H1 (cell line): ENCODE measurements at regions not wholly inside any gene's neighbourhood (a gene's known extent, or its start where the extent isn't known, plus 50 kb on each side); places are given as distances from the start of the nearest gene placed in this dataset.

Experiments used
- CBX5 ChIP-seq: fragments of 300-800, 300-1000 bp; sonication (generic); IDR thresholded peaks from 2 replicates; pipeline ENCODE4 v1.7.1; 2016; ENCODE audit warnings: antibody characterized with exemption, low read length, low read depth
- CEBPB ChIP-seq: IDR thresholded peaks from 2 replicates; pipeline ENCODE4 v1.6.1; 2012; ENCODE audit warnings: low read depth, low read length
- CREB1 ChIP-seq: IDR thresholded peaks from 2 replicates; pipeline ENCODE4 v1.6.1; 2012; ENCODE audit warnings: inconsistent platforms
- CTBP2 ChIP-seq: IDR thresholded peaks from 2 replicates; pipeline ENCODE4 v1.7.0; 2011; ENCODE audit warnings: borderline replicate concordance, mild to moderate bottlenecking, moderate library complexity, mixed read lengths, low read length; ENCODE audit not compliant: insufficient read depth, insufficient read length
- HDAC6 ChIP-seq: IDR thresholded peaks from one replicate; pipeline ENCODE4 v1.7.1; 2012; ENCODE audit warnings: low read depth, mild to moderate bottlenecking, inconsistent platforms, low read length, moderate library complexity
- KDM1A ChIP-seq: fragments of 200-600, 300-600 bp; sonication (generic); IDR thresholded peaks from 2 replicates; pipeline ENCODE4 v1.7.1; 2016; ENCODE audit warnings: mild to moderate bottlenecking, low read length, borderline replicate concordance
- KDM4A ChIP-seq: IDR thresholded peaks from one replicate; pipeline ENCODE4 v1.7.1; 2012; ENCODE audit warnings: low read depth, mild to moderate bottlenecking, moderate library complexity, low read length, inconsistent platforms; ENCODE audit not compliant: severe bottlenecking
- POLR2A ChIP-seq, 2 experiments: IDR thresholded peaks; 1 replicate in 1 of 2; 2 replicates in 1 of 2; pipeline ENCODE4 v1.6.1; 2011; ENCODE audit warnings: low read depth in 2 of 2, low read length in 2 of 2, mild to moderate bottlenecking in 2 of 2; ENCODE audit errors: control extremely low read depth in 1 of 2
- SP2 ChIP-seq: IDR thresholded peaks from 2 replicates; pipeline ENCODE4 v1.6.1; 2012; ENCODE audit warnings: mild to moderate bottlenecking, low read length, inconsistent platforms
- SUZ12 ChIP-seq: fragments of 200-600 bp; sonication (generic); IDR thresholded peaks from 2 replicates; pipeline ENCODE4 v1.6.1; 2012; ENCODE audit warnings: mild to moderate bottlenecking, inconsistent platforms, low read length, moderate library complexity, mixed read lengths
- USF2 ChIP-seq: IDR thresholded peaks from 2 replicates; pipeline ENCODE4 v1.6.1; 2011; ENCODE audit warnings: low read length, improper control_type of control experiment
- TF ChIP-seq, protein P1 (sequence below): fragments of 300-600 bp; sonication (generic); IDR thresholded peaks from 2 replicates; pipeline ENCODE4 v1.7.1; 2012; ENCODE audit warnings: low read length, moderate library complexity, mild to moderate bottlenecking, inconsistent platforms; ENCODE audit not compliant: insufficient replicate concordance

GRCh38 chr6:11379805-11380204, 147.3 kb upstream of the NEDD9 start (continued):
- TF ChIP-seq, protein P1, sequence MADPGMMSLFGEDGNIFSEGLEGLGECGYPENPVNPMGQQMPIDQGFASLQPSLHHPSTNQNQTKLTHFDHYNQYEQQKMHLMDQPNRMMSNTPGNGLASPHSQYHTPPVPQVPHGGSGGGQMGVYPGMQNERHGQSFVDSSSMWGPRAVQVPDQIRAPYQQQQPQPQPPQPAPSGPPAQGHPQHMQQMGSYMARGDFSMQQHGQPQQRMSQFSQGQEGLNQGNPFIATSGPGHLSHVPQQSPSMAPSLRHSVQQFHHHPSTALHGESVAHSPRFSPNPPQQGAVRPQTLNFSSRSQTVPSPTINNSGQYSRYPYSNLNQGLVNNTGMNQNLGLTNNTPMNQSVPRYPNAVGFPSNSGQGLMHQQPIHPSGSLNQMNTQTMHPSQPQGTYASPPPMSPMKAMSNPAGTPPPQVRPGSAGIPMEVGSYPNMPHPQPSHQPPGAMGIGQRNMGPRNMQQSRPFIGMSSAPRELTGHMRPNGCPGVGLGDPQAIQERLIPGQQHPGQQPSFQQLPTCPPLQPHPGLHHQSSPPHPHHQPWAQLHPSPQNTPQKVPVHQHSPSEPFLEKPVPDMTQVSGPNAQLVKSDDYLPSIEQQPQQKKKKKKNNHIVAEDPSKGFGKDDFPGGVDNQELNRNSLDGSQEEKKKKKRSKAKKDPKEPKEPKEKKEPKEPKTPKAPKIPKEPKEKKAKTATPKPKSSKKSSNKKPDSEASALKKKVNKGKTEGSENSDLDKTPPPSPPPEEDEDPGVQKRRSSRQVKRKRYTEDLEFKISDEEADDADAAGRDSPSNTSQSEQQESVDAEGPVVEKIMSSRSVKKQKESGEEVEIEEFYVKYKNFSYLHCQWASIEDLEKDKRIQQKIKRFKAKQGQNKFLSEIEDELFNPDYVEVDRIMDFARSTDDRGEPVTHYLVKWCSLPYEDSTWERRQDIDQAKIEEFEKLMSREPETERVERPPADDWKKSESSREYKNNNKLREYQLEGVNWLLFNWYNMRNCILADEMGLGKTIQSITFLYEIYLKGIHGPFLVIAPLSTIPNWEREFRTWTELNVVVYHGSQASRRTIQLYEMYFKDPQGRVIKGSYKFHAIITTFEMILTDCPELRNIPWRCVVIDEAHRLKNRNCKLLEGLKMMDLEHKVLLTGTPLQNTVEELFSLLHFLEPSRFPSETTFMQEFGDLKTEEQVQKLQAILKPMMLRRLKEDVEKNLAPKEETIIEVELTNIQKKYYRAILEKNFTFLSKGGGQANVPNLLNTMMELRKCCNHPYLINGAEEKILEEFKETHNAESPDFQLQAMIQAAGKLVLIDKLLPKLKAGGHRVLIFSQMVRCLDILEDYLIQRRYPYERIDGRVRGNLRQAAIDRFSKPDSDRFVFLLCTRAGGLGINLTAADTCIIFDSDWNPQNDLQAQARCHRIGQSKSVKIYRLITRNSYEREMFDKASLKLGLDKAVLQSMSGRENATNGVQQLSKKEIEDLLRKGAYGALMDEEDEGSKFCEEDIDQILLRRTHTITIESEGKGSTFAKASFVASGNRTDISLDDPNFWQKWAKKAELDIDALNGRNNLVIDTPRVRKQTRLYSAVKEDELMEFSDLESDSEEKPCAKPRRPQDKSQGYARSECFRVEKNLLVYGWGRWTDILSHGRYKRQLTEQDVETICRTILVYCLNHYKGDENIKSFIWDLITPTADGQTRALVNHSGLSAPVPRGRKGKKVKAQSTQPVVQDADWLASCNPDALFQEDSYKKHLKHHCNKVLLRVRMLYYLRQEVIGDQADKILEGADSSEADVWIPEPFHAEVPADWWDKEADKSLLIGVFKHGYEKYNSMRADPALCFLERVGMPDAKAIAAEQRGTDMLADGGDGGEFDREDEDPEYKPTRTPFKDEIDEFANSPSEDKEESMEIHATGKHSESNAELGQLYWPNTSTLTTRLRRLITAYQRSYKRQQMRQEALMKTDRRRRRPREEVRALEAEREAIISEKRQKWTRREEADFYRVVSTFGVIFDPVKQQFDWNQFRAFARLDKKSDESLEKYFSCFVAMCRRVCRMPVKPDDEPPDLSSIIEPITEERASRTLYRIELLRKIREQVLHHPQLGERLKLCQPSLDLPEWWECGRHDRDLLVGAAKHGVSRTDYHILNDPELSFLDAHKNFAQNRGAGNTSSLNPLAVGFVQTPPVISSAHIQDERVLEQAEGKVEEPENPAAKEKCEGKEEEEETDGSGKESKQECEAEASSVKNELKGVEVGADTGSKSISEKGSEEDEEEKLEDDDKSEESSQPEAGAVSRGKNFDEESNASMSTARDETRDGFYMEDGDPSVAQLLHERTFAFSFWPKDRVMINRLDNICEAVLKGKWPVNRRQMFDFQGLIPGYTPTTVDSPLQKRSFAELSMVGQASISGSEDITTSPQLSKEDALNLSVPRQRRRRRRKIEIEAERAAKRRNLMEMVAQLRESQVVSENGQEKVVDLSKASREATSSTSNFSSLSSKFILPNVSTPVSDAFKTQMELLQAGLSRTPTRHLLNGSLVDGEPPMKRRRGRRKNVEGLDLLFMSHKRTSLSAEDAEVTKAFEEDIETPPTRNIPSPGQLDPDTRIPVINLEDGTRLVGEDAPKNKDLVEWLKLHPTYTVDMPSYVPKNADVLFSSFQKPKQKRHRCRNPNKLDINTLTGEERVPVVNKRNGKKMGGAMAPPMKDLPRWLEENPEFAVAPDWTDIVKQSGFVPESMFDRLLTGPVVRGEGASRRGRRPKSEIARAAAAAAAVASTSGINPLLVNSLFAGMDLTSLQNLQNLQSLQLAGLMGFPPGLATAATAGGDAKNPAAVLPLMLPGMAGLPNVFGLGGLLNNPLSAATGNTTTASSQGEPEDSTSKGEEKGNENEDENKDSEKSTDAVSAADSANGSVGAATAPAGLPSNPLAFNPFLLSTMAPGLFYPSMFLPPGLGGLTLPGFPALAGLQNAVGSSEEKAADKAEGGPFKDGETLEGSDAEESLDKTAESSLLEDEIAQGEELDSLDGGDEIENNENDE, result no peak
- no peak for TF ChIP-seq KDM1A
- no peak for TF ChIP-seq HDAC6
- TF ChIP-seq CEBPB, result no peak
- TF ChIP-seq CTBP2, result no peak
- no peak for TF ChIP-seq SP2
- no peak for TF ChIP-seq CREB1
- no peak for TF ChIP-seq SUZ12
- no peak for TF ChIP-seq CBX5
- no peak for TF ChIP-seq USF2
- TF ChIP-seq POLR2A (IDR thresholded peaks at IDR 0.05; ENCODE audit: control extremely low read depth in 1 of 2, low read depth in 2 of 2, low read length in 2 of 2), result no peak
- no peak for TF ChIP-seq KDM4A
